ENCODE measurements at regions not wholly inside any gene's neighbourhood (a gene's known extent, or its start where the extent isn't known, plus 50 kb on each side); places are given as distances from the start of the nearest gene placed in this dataset.

DNA sequence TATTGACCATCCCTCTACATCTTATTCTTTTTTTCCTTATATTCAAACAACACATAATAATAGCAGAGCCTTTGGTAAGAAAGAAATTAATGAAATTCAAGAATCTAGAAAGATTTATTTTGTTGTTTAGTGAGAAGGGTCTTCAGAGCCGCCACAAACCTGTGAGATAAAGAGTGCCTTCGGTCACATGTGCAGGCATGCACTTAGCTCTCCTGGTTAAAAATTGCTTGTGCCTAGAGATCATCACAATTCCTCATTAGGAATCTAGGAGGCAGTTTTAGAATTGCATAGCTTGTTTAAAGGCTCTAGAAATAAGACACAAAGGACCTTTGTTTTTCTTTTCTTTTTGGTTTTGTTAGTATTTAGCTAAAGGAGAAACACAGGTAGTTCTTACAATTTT is 1948.4 kb upstream of the IGFBP7 start:
- H3K4me1 ChIP-seq (ENCODE audit: control insufficient read depth in 3 of 3, insufficient read depth in 2 of 3, low read depth in 1 of 3, low read length in 2 of 3), result no peaks in the 10 kb centered on the region
- no peaks in the 10 kb centered on the region for H3K27me3 ChIP-seq (ENCODE audit: control insufficient read depth in 3 of 3, insufficient read depth in 3 of 3, low read length in 3 of 3)
- no peaks in the 10 kb centered on the region for H3K36me3 ChIP-seq (ENCODE audit: control insufficient read depth in 3 of 3, insufficient read depth in 2 of 3, low read depth in 1 of 3, low read length in 3 of 3)
- DNase-seq (no peak), FAIRE-seq (no peak)
- WGBS, 3 donors, result 17 to 28% (median 22%) methylated on average over 2 of the region's 2 CpGs
- no peak overlapping the region for H3K4me3 ChIP-seq (ENCODE audit: low read depth in 1 of 3, low read length in 3 of 3)
- no peak overlapping the region for H3K27ac ChIP-seq (ENCODE audit: low read depth in 1 of 3, low read length in 2 of 3)
- H3K9me3 ChIP-seq (ENCODE audit: control insufficient read depth in 2 of 2, insufficient read depth in 1 of 2, low read depth in 1 of 2, low read length in 1 of 2), result peaks cover 0 to 7% of the 10 kb centered on the region in 2 donors

DNA sequence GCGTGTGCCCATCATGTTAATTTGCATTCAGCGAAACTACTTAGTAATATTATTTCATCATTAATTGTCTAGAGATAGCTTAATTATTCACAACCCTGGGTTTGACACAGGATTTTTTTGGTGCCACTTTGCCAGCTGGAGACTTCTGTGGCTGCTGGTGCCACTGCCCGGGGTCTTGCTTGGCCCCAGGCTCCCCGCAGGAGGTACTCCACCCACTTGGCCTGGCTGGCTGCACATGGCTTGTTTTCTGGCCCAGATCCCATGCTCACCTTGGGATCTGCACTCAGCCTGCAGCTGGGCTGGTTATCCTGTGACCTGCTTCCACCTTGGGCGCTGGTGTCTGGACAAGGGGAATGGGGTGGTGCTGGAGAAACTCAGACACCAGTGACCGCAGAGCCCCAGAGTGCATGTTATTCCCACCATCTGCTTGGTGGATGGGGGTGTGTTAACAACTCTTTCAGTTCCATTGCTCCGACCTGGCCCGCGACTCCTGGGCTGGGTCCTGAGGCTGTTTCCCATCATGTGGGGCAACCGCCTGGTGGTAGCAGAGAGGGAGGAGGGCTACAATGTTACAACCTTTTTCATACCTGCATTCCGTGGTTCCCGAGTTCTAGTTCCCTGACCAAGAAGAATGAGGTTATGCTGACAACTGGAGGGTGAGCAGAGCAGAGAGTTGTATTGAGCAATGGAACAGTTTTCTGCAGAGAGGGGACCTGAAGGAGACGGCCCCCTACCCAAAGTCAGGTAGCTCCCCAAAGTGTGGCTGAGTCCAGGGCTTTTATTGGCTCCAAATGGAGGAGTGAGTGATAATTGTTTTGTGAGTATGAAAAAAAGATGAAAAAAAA is 1950.0 kb upstream of the IGFBP7 start:
- Histone ChIP-seq H3K4me1 (ENCODE audit: control insufficient read depth in 3 of 3, insufficient read depth in 2 of 3, low read depth in 1 of 3, low read length in 2 of 3) (no peaks in the 10 kb centered on the region), H3K27ac (ENCODE audit: low read depth in 1 of 3, low read length in 2 of 3) (no peak overlapping the region), H3K27me3 (ENCODE audit: control insufficient read depth in 3 of 3, insufficient read depth in 3 of 3, low read length in 3 of 3) (no peaks in the 10 kb centered on the region), H3K4me3 (ENCODE audit: low read depth in 1 of 3, low read length in 3 of 3) (no peak overlapping the region), H3K36me3 (ENCODE audit: control insufficient read depth in 3 of 3, insufficient read depth in 2 of 3, low read depth in 1 of 3, low read length in 3 of 3) (no peaks in the 10 kb centered on the region), H3K9me3 (ENCODE audit: control insufficient read depth in 2 of 2, insufficient read depth in 1 of 2, low read depth in 1 of 2, low read length in 1 of 2) (peaks cover 0 to 7% of the 10 kb centered on the region in 2 donors)
- 84 to 88% (median 88%) methylated on average over 13 of the region's 13 CpGs for WGBS, 3 donors
- no peak for FAIRE-seq
- DNase-seq, result no peak

DNA sequence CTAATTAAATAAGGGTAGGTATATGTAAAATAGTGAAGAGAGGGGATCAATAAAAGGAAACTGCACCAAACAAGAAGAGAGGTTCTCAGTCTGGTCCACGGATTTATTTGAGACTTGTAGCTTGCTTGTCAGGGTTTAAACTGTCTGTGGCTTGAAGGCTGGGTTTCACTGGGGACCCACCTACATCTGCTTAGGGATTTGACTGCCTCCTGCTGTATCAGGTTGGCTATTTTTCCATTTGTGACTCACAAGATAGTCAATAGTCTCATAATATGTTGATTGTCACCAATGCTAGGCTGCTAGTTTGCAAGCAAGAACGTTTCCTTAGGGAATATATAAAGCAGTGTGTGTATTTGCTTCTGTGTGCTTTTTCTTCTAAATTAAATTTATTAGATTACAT is 1950.7 kb upstream of the IGFBP7 start:
- Histone ChIP-seq H3K9me3 (ENCODE audit: control insufficient read depth in 2 of 2, insufficient read depth in 1 of 2, low read depth in 1 of 2, low read length in 1 of 2) (peaks cover 0 to 7% of the 10 kb centered on the region in 2 donors), H3K27me3 (ENCODE audit: control insufficient read depth in 3 of 3, insufficient read depth in 3 of 3, low read length in 3 of 3) (no peaks in the 10 kb centered on the region), H3K4me3 (ENCODE audit: low read depth in 1 of 3, low read length in 3 of 3) (no peak overlapping the region), H3K4me1 (ENCODE audit: control insufficient read depth in 3 of 3, insufficient read depth in 2 of 3, low read depth in 1 of 3, low read length in 2 of 3) (no peaks in the 10 kb centered on the region), H3K27ac (ENCODE audit: low read depth in 1 of 3, low read length in 2 of 3) (no peak overlapping the region), H3K36me3 (ENCODE audit: control insufficient read depth in 3 of 3, insufficient read depth in 2 of 3, low read depth in 1 of 3, low read length in 3 of 3) (no peaks in the 10 kb centered on the region)
- FAIRE-seq, result no peak
- no peak for DNase-seq
- 62 to 75% (median 73%) methylated on average over 2 of the region's 2 CpGs for WGBS, 3 donors

DNA sequence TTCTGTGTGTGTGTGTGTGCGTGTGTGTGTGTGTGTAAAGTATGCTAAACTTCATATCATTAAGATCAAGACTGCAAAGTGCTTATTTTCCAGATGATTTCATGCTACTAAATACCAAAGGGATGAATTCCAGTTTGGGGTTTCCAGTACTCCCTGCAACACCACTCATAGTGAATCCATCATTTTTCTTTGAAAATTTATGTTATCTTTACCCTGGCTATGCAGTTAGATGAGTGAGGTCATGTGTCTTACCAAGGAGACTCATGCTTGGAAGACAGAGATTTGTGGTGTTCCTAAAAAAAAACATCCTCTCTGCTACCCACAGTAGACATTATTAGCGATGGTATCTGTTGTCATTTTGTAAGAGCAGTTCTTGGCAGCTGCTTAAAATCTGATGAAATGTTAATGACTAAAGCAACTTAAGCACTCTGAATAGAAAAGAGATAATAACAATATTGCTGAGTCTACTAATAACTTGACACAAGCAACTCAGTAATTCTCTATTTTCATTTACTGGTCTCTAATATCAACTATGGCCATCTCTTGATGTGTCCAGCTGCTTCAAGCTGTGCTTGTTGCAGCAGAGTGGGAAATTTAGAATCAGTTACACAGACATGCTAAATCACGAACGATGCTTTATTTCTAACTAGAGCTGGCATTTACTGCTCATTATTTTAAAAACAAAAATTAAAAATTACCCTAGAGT is 1953.0 kb upstream of the IGFBP7 start:
- FAIRE-seq (no peak), DNase-seq (no peak)
- Histone ChIP-seq H3K27ac (ENCODE audit: low read depth in 1 of 3, low read length in 2 of 3) (no peak overlapping the region), H3K4me3 (ENCODE audit: low read depth in 1 of 3, low read length in 3 of 3) (no peak overlapping the region), H3K9me3 (ENCODE audit: control insufficient read depth in 2 of 2, insufficient read depth in 1 of 2, low read depth in 1 of 2, low read length in 1 of 2) (peaks cover 0 to 7% of the 10 kb centered on the region in 2 donors), H3K36me3 (ENCODE audit: control insufficient read depth in 3 of 3, insufficient read depth in 2 of 3, low read depth in 1 of 3, low read length in 3 of 3) (no peaks in the 10 kb centered on the region), H3K27me3 (ENCODE audit: control insufficient read depth in 3 of 3, insufficient read depth in 3 of 3, low read length in 3 of 3) (no peaks in the 10 kb centered on the region), H3K4me1 (ENCODE audit: control insufficient read depth in 3 of 3, insufficient read depth in 2 of 3, low read depth in 1 of 3, low read length in 2 of 3) (no peaks in the 10 kb centered on the region)
- WGBS, 3 donors, result 61 to 87% (median 79%) methylated on average over 4 of the region's 4 CpGs

DNA sequence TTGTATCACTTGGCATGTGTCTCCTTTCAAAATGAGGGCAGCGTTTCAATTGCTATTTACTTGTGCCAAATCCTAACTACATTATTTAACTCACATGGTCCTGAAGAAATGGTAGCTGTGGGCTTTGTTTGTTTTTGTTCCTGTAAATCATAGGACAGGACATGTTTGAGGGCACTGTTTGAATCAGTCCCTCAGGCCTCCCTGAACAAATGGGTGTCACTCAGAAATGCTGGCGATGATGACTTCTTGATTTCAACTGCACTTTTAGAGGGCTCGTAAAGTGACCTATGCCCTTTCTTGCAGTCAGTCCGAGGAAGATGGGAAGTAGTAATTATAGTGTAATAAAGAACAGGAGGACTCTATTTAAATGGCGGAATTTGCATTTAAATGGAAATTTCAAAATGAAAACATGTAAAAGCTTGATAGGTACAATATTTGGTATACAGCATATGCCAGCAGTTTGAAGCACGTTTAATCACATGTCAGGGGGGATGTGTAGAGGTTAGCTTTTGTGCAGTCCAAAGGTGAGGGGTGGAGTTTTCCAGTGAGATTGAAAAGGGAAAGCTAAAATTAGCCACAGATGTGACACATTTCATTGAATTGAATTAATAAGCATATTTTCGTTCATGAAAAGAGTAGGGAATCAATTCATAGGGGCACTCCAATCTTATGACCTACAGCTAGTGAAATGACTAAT is 1958.7 kb upstream of the IGFBP7 start:
- FAIRE-seq (no peak), DNase-seq (no peak)
- H3K36me3 ChIP-seq (ENCODE audit: control insufficient read depth in 3 of 3, insufficient read depth in 2 of 3, low read depth in 1 of 3, low read length in 3 of 3), result no peaks in the 10 kb centered on the region
- H3K27me3 ChIP-seq (ENCODE audit: control insufficient read depth in 3 of 3, insufficient read depth in 3 of 3, low read length in 3 of 3), result no peaks in the 10 kb centered on the region
- 41 to 54% (median 50%) methylated on average over 7 of the region's 7 CpGs for WGBS, 3 donors
- no peak overlapping the region for H3K4me3 ChIP-seq (ENCODE audit: low read depth in 1 of 3, low read length in 3 of 3)
- H3K27ac ChIP-seq (ENCODE audit: low read depth in 1 of 3, low read length in 2 of 3), result no peak overlapping the region
- H3K4me1 ChIP-seq (ENCODE audit: control insufficient read depth in 3 of 3, insufficient read depth in 2 of 3, low read depth in 1 of 3, low read length in 2 of 3), result no peaks in the 10 kb centered on the region
- no peaks in the 10 kb centered on the region for H3K9me3 ChIP-seq (ENCODE audit: control insufficient read depth in 2 of 2, insufficient read depth in 1 of 2, low read depth in 1 of 2, low read length in 1 of 2)

DNA sequence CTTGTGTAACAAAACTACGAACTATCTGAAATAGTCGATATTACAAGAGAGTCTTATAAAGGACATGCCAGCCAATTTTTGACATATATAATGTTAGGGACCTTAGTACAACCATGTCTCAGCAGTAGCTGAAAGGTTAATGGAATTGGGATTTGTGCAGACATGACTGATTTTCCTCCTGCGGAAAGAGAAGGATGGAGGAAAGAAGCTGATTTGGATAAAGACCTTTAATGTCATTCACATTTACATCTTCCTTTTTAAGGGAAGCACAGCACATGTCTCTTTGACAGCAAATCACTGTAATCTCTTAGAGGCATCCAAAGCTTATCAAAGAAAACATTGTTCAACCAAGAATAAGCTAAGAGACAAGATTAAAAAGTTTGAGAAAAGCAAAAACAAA is 1976.2 kb upstream of the IGFBP7 start:
- DNase-seq (no peak), FAIRE-seq (no peak)
- 64 to 92% (median 75%) methylated on average over 3 of the region's 3 CpGs for WGBS, 3 donors
- Histone ChIP-seq H3K36me3 (ENCODE audit: control insufficient read depth in 3 of 3, insufficient read depth in 2 of 3, low read depth in 1 of 3, low read length in 3 of 3) (no peaks in the 10 kb centered on the region), H3K27me3 (ENCODE audit: control insufficient read depth in 3 of 3, insufficient read depth in 3 of 3, low read length in 3 of 3) (no peaks in the 10 kb centered on the region), H3K9me3 (ENCODE audit: control insufficient read depth in 2 of 2, insufficient read depth in 1 of 2, low read depth in 1 of 2, low read length in 1 of 2) (no peaks in the 10 kb centered on the region), H3K4me3 (ENCODE audit: low read depth in 1 of 3, low read length in 3 of 3) (no peak overlapping the region), H3K4me1 (ENCODE audit: control insufficient read depth in 3 of 3, insufficient read depth in 2 of 3, low read depth in 1 of 3, low read length in 2 of 3) (no peaks in the 10 kb centered on the region), H3K27ac (ENCODE audit: low read depth in 1 of 3, low read length in 2 of 3) (no peak overlapping the region)

DNA sequence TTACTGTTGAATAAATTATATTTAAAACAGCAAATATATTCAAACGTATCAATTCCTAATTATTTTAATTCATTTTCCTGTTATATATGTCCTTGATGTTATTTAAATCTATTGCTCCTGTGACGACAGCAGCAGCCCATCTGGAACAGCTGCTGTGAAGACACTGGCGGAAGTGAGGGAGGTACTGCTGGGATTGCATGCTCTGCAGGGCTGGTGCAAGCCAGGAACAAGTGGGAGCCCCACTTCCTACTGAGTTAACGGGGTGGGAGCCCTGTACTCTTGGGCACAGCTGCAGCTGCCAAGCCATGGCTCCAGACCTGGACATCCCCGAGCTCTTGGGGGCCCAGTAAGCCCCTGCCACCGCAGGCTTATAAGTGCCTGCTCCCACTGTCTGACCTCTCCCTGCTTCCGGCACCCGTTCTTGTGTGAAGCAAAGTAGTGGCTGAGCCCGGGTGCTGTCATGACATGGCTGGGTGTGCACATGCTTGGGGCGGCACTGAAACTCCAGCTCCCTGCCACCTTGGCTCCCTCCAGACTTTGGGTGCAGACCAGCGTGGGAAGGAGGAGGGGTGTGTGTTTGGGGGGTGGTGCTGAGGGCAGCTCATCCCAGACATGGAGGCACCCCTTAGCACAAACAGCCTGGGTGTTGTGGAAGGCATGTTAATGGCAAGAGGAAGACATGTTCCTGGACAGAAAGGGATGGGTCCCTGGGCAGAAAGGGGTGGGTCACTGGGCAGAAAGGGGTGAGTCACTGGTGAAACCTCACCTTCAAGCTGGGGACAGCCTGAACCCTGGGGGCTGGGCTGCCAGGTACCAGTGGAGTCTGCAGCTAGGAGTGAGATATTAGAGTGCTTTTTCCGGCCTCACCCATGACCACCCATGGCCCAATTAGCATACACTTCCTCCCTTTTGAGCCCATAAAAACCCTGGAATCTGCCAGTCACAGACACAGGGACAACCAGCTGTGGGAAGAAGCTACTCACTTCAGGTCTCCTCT is 1981.3 kb upstream of the IGFBP7 start:
- Histone ChIP-seq H3K4me1 (ENCODE audit: control insufficient read depth in 3 of 3, insufficient read depth in 2 of 3, low read depth in 1 of 3, low read length in 2 of 3) (no peaks in the 10 kb centered on the region), H3K36me3 (ENCODE audit: control insufficient read depth in 3 of 3, insufficient read depth in 2 of 3, low read depth in 1 of 3, low read length in 3 of 3) (no peaks in the 10 kb centered on the region), H3K4me3 (ENCODE audit: low read depth in 1 of 3, low read length in 3 of 3) (no peak overlapping the region), H3K27me3 (ENCODE audit: control insufficient read depth in 3 of 3, insufficient read depth in 3 of 3, low read length in 3 of 3) (no peaks in the 10 kb centered on the region), H3K27ac (ENCODE audit: low read depth in 1 of 3, low read length in 2 of 3) (no peak overlapping the region), H3K9me3 (ENCODE audit: control insufficient read depth in 2 of 2, insufficient read depth in 1 of 2, low read depth in 1 of 2, low read length in 1 of 2) (no peaks in the 10 kb centered on the region)
- whole genome bisulfite sequencing, 3 donors, result 74 to 77% (median 75%) methylated on average over 12 of the region's 12 CpGs
- no peak for FAIRE-seq
- DNase-seq, result no peak

DNA sequence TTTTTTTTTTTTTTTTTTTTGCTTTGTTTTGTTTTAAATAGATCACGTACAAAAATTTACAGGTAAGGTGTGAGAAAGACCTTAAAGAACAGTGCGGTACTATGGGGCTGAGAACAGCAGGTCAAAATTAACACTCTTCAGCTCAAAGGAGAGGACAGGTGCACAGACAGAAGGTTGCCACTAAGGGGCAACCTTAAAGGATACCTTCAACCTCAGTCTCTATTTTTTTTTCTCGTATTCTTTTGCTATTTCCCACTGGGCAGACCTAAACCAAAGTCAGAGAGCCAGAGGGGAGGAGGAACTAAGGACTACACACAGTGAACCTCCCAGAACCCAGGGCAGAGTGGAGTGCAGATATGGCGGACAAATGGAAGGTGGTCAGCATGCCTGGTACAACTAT is 1984.3 kb upstream of the IGFBP7 start:
- WGBS, 3 donors, result 73 to 82% (median 81%) methylated on average over 4 of the region's 4 CpGs
- no peak for DNase-seq
- Histone ChIP-seq H3K4me1 (ENCODE audit: control insufficient read depth in 3 of 3, insufficient read depth in 2 of 3, low read depth in 1 of 3, low read length in 2 of 3) (no peaks in the 10 kb centered on the region), H3K4me3 (ENCODE audit: low read depth in 1 of 3, low read length in 3 of 3) (no peak overlapping the region), H3K9me3 (ENCODE audit: control insufficient read depth in 2 of 2, insufficient read depth in 1 of 2, low read depth in 1 of 2, low read length in 1 of 2) (no peaks in the 10 kb centered on the region), H3K27me3 (ENCODE audit: control insufficient read depth in 3 of 3, insufficient read depth in 3 of 3, low read length in 3 of 3) (no peaks in the 10 kb centered on the region), H3K27ac (ENCODE audit: low read depth in 1 of 3, low read length in 2 of 3) (no peak overlapping the region), H3K36me3 (ENCODE audit: control insufficient read depth in 3 of 3, insufficient read depth in 2 of 3, low read depth in 1 of 3, low read length in 3 of 3) (no peaks in the 10 kb centered on the region)
- no peak for FAIRE-seq
